RKO (cell line): ENCODE measurements at regions not wholly inside any gene's neighbourhood (a gene's known extent, or its start where the extent isn't known, plus 50 kb on each side); places are given as distances from the start of the nearest gene placed in this dataset.

Source experiments
- DNase-seq: peaks from one replicate; pipeline ENCODE4 v3.0.0-alpha.2; 2016; ENCODE audit warnings: low spot score

- DNase-seq = no peak
Measured at GRCh38 chr4:53810643-53811042, 219.4 kb upstream of the LNX1 start.

- DNase-seq = no peak
Measured at GRCh38 chr4:53809816-53810215, 218.5 kb upstream of the LNX1 start.

- DNase-seq = no peak
Measured at GRCh38 chr4:53805291-53805690, 214.0 kb upstream of the LNX1 start.

GRCh38 chr4:53804719-53805118, 213.4 kb upstream of the LNX1 start:
- peak; percentile 3 for DNase-seq

- no peak for DNase-seq
Measured at GRCh38 chr4:53802500-53802899, 211.2 kb upstream of the LNX1 start.

GRCh38 chr4:53801373-53801772, 210.1 kb upstream of the LNX1 start:
- no peak for DNase-seq

- no peak for DNase-seq
Measured at GRCh38 chr4:53800741-53801140, 209.5 kb upstream of the LNX1 start.

- DNase-seq = no peak
Measured at GRCh38 chr4:53793096-53793495, 201.8 kb upstream of the LNX1 start.

GRCh38 chr4:53790286-53790685, 199.0 kb upstream of the LNX1 start:
- no peak for DNase-seq

GRCh38 chr4:53788621-53789020, 197.3 kb upstream of the LNX1 start:
- no peak for DNase-seq

- DNase-seq = no peak
Measured at GRCh38 chr4:53788011-53788410, 196.7 kb upstream of the LNX1 start.

- no peak for DNase-seq
Measured at GRCh38 chr4:53786632-53787031, 195.3 kb upstream of the LNX1 start.

GRCh38 chr4:53785996-53786395, 194.7 kb upstream of the LNX1 start:
- DNase-seq = no peak

GRCh38 chr4:53784112-53784511, 192.8 kb upstream of the LNX1 start:
- no peak for DNase-seq

- no peak for DNase-seq
Measured at GRCh38 chr4:53783208-53783859, 192.0 kb upstream of the LNX1 start.

GRCh38 chr4:53782458-53782845, 191.2 kb upstream of the LNX1 start:
- DNase-seq = no peak

- DNase-seq = no peak
Measured at GRCh38 chr4:53781629-53782457, 190.6 kb upstream of the LNX1 start.

GRCh38 chr4:53780736-53781400, 189.6 kb upstream of the LNX1 start:
- no peak for DNase-seq

GRCh38 chr4:53779025-53779424, 187.7 kb upstream of the LNX1 start:
- no peak for DNase-seq

- DNase-seq = no peak
Measured at GRCh38 chr4:53778155-53778554, 186.9 kb upstream of the LNX1 start.

- no peak for DNase-seq
Measured at GRCh38 chr4:53777244-53777984, 186.1 kb upstream of the LNX1 start.

GRCh38 chr4:53776141-53776540, 184.9 kb upstream of the LNX1 start:
- DNase-seq = no peak
